ENCODE measurements at regions not wholly inside any gene's neighbourhood (a gene's known extent, or its start where the extent isn't known, plus 50 kb on each side); places are given as distances from the start of the nearest gene placed in this dataset.
"Not testable (repeated sequence)": the region's sequence is repeated elsewhere in the genome, so short reads cannot be mapped to it uniquely, and the experiment has no call there.

DNA sequence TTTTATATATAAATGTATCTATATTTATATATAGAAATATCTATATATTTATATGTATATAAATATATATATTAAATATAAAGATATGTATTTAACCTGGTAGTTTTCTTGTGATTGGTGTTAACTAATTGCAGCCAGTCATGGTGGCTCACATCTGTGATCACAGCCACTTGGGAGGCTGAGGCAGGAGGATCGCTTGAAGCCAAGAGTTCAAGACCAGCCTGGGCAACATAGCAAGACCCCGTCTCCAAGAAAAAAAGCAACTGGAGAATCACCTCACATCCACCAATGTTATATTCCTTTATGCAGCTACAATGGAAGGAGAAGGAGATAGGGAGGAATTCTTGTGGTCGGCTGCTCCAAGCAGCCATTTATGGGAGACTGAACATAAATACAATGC is 224.9 kb downstream of the BAMBI start:
- DNase-seq, result no peak

DNA sequence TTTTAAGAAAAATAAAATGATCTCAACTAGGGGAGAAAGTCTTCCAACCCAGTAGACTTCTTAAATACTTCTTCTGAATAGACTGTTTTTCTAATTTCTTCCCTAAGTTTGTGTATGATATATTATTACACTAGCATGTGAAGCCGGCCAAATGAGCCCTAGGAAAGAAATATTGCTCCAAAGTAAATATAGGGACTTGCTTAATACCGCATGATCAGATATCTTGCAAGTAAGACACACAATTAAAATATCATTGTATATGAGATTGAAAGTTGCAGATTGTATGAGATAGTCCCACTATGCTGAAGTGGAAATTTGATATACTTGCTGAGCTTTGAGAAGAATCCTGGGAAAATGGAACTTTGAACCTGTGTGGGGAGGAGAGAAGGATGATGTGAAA is 225.7 kb downstream of the BAMBI start:
- DNase-seq, result no peak

DNA sequence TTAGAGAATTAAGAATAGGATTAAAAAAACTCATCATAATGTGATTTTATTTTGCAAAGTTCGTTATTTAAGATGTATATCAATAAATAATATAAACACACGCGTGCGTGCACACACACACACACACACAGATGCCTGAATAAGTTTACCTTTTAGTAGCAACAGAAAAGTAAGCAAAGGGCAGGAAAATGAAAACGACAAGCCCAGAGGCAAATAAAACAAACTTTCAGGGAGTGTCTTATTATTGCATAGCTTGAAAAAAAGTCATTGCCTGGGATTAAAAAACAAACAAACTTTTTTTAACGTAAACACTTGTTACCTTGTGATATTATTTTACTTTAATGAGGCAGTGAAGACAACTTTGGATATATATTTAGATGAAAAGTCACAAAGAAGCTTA is 226.4 kb downstream of the BAMBI start:
- DNase-seq, result no peak

DNA sequence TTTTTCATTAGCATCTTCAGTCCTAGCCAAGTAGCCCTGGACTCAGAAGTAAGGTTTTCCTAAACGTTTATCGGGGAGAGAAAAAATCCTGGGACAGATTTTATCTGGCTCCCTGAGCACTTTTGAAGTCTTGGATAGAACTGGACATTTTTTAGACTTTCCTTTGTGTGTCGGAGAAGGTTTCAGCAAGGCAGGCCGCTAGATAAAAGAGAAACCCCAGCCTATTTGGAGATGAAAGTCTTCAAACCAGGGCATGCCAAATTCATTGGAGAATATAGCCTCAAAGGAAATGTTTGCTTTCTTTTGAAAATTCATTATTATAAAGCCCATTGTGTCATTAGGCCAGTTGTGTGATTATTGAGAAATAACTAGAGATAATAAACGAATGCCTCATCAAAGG is 228.1 kb downstream of the BAMBI start:
- DNase-seq, result no peak

DNA sequence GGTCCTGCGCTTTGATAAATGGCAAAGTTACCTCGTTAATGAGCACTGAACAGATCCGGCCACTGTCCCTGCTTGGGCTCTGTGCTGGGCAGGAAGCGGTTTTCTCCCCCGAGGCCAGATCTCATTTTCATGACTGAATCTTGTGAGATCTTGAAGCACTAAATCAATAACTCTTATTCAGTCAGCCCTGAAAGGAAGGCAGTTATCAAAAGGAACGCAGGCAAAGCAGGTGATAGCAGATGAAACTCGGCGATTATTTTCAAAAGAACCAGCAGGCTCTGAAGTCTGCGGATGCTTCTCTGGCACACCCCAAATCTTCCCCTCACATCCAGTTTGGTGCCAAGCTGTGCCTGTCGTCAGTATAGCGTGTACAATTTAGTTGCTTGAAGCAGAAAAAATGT is 228.7 kb downstream of the BAMBI start:
- no peak for DNase-seq

DNA sequence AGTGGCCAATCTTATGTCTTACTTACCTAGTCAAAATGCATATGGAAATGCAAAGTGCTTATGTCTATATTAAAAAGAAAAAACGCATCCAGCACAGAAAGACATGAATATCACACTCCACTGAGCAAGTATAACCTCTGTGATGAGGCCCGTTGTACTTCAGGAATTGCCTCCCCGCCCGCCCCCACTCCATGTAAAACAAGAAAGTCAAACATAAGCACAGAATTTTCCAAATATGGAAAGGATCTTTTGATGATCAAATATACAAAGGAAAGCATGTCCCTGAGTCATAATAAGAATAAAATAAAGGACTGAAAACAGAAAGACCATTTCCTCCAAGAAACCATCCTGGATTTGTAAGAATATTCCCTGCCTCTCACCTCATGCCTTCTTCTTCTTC is 229.1 kb downstream of the BAMBI start:
- DNase-seq, result no peak

DNA sequence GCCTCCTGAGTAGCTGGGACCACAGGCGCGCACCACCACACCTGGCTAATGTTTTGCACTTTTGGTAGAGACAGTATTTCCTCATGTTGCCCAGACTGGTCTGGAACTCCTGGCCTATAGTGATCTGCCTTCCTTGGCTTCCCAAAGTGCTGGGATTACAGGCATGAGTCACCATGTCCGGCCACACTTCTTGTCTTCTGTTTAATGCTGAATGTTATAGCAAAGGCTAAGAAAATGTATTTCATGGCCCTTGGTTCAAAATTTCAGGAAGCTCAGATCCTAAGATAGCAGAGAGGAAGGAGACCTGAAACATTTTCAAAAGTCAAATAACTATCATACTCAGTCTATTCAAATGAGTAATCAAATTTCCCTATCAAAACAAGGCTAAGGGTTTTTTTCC is 229.6 kb downstream of the BAMBI start:
- DNase-seq, result no peak

DNA sequence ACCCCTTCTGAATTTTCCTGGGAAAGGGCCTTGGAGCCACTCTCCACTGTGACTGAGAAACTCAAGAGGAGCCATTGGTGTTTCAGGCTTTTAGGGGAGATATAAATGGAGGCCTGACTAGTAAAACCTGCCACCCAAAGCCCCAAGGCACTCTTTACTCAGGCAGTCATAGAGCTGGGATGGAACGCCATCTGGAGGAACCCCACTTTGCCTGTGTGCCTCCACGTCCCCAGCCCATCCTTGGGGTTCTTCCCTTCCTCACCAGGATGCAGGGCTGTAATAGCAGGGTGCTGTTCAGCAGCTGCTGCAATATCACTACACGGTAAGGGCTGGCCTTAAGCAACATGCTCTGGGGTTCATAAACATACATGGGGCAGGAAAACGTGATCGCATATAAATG is 232.6 kb downstream of the BAMBI start:
- DNase-seq, result no peak

DNA sequence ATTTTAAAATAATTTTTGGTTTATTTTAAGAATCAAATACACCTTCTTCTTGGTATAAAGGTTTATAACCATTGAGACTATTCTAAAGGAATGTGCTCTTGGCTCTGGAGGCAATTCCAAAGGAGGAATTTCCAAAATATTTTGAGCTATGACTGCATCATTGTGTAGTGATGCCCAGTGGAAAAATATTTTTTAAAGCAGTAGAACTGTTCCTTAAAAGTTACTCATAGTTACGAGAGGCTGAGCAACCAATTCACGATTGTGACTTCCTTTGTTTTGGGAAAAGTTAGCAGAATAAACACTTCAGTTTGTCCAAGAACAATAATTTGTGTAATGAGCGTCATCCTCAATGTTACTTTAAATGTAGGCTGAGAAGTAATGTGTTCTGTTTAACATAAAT is 233.6 kb downstream of the BAMBI start:
- no peak for DNase-seq

DNA sequence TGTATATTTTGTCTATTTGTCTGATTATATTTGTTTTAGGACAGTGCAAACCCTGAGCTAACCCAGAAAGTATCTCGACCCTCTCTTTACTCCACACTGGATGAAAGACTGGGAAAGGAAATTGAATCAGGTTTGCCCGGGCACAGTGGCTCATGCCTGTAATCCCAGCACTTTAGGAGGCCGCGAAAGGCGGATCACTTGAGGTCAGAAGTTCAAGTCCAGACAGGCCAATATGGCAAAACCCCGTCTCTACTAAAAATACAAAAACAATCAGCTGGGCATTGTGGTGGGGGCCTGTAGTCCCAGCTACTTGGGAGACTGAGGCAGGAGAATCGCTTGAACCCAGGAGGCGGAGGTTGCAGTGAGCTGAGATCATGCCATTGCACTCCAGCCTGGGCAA is 234.2 kb downstream of the BAMBI start:
- DNase-seq, result not testable (repeated sequence)

DNA sequence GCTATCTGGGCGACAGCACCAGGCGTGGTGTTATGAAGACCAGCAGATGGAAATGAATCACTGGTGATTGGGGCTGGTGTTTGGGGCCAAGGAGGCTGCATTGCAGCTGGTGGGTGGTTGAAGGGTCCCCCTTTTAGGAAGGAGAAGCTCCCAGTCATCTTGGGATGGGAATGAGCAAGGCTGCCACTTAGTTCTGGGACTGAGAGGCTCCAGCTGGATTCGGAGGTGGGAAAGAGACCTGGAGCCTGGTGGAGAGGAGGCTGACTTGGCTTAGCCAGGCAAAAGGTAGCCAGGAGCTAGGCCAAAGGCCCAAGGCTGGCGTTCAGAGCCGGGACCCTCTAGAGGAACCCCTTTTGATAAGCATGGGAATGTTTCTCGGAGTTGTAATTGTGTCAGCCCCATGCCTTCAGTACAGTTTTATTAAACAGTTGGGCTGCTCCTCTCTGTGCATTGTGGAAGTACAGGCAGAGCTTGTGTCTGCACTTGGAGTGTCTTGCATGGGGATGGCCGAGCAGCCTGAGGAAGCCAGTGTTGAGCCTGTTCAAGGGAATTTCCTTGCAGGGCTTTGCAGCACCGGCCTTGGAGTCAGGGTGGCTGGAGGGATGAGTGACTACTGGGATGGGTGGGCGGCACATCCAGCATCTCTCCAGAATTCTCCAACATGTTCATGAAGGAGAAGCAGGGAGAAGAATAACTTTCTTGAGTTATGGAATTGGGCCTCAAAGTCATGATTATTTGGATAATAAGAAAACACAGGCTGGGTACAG is 234.9 kb downstream of the BAMBI start:
- DNase-seq, result no peak

DNA sequence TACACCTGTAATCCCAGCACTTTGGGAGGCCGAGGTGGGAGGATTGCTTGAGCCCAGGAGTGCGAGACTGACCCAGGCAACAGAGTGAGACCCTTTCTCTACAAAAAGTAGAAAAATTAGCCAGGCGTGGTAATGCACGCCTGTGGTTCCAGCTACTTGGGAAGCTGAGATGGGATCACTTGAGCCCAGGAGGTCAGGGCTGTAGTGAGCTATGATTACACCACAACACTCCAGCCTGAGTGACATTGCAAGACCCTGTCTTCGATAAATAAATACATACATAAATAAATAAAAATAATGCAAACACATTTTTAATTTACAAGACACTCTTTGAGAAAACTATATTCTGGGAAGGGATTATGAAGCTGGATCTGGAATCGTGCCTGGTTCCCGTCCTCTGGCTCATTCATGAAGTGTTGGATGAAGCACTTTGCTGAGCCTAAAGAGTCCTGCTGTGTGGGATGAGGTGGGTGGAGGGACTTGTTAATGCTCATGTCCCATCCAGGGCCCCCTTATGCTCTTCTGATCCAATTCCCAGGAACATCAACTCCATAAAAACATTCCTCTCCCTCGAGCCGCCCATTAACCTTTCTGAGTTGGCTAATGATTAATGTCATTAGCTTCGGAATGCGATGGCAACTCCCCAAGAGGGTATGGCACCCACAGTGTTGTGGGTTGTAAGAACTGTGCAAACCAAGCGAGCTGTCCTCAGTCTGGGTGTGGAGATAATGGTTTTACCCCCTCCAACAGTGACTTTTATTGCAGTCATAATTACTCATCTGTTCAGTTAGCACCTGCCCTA is 236.3 kb downstream of the BAMBI start:
- no peak for DNase-seq

DNA sequence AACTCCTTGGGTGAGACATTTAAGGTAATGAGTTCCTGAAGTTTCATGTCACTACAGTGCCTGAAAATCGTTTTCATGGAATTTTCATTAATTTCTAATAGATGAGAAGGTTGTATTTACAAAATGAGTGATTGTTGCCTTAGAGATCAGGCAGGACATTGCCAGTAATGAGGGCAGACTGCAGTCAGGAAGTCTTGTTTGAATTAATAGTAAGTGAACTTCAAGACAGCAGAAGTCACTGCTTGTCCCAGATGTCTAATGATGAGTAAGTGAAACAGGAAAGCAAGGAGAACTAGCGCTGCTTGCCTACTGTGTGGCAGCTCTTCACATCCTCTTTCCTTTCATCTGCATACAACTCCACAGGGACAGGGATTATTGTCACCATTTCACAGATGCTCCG is 237.4 kb downstream of the BAMBI start:
- no peak for DNase-seq

DNA sequence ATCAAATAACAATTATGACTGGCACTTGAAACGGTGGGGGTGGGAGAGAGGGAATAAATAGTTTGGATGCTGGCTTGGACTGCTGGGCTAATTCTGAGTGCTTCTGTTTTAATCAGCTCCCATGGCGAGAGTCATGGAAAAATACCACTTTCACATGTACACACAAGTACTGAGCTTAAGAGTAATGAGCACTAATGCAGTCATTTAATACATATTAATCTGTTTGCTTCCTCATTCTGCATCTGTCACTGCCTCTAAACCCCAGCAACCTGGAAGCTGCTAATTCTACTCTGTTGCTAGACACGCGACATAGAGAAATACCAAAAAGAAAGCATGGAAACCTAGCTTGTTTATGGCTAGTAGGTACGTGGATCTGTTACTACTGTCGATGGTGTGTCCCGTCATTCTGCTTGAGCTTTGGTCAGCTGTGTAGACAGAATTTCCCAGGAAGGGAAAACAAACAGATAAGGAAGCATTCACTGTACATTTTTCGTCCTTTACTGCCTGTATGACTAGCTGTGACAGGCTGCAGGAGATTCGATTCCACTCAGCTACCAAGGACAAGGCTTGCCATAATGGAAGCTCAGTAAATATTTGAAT is 238.8 kb downstream of the BAMBI start:
- DNase-seq, result no peak

DNA sequence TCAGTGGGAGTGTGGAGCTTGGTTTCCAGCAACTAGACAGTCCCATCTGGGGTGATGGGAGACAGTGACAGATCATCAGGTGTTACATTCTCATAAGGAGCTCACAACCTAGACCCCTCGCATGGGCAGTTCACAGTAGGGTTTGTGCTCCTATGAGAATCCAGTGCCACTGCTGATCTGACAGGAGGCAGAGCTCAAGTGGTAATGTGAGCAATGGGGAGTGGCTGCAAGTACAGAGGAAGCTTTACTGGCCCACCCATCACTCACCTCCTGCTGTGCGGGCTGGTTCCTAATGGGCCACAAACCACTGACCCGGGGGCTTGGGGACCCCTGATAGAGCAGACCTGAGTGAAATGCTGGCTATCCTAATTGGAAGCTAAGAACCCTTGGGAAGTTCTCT is 242.8 kb downstream of the BAMBI start:
- no peak for DNase-seq

DNA sequence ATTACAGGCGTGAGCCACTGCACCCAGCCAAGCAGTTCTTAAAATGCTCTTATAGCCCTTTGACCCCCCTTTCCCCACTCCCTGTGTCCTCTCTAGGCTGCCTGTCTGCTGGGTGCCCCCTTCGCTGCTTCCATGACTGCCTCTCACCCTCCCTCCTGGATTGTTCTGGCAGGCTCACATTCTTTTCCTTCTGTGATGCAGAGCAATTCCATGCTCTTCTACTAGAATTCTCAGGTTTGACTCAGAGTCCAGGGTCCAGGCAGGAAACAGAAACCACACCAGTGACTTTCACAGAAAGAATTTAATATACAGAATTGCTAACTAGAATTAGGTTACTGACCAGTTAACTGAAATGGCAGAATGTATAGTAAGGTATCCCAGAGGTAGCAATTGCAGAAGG is 244.8 kb downstream of the BAMBI start:
- no peak for DNase-seq

DNA sequence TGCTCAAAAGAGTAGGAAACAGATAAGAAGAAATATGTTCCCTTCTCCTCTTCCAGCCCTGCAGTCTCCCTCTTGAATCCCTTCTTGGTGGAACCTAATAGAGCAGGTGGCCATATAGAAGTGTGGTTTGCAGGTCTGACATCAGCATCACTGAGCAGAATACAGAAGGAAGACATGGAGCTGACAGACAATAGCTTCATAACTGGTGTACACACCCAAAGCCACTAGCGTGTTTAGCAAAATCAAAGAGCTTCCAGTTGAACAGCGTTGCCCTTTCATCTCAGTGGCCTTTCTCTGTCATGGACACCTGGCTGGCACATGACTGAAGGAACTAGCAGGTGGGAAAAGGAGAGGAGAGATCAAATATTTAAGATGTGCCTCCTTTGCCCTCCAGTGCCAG is 245.5 kb downstream of the BAMBI start:
- no peak for DNase-seq

DNA sequence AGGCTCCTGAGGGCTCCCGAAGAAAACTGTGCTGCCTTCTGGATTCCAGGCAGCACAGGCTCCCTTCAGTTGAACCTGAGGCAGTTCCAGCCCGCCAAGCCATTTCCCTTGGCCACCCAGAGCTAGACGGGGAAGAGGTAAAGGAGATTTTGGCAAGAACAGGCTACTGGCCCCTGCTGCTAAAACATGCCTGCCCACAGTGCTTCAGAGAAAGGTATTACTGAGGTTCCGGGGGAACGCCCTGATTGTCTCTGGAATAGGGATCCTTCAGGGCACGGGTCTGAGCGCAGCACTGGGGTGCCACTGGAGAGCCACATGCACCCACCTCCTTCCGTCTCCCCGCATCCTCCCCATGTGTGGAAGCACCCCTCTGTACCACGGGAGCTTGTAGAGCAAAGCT is 247.4 kb downstream of the BAMBI start:
- no peak for DNase-seq

DNA sequence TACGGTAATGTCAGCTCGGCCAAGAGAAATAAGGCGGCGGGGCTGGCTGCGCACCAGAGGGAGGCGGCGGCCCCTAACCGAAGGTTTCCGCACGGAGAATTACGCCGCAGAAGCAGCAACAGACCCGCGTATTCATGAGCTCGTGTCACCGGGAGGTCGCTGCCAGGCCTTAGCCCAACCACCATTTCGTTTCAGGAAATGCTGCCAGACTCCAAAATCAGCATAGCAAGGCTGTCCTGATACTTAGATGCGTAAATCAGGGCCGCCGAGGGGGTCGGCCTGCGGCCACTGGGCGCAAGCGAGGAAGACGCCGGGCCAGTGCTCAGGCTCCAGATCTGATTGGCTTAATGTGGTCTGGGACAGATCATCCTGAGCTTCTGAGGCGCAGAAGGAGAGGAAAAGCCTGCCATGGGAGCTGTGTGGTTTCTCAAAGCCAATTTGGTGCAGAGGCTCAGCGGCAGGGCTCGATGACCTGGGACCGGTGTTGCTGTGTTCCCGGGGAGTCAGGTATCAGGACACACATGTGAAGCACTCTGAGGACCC is 247.9 kb downstream of the BAMBI start:
- no peak for DNase-seq

DNA sequence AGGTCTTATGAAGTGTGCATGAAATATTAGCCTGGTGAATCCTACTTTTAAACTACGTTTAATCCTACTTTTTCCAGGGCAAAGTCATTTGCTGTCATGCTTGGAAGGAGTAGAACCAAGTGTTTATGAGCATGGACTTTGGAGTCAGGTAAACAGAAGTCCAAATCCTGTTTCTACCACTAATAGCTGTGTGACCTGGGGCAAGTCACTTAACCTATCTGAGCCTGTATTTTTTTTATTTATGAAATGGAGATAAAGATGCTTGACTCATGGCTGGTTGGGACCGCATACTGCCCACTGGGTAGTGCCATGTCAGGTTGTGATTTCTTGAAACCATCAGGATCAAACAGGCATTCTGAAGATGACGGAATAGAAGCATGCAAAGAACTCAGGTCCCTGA is 249.6 kb downstream of the BAMBI start:
- no peak for DNase-seq

DNA sequence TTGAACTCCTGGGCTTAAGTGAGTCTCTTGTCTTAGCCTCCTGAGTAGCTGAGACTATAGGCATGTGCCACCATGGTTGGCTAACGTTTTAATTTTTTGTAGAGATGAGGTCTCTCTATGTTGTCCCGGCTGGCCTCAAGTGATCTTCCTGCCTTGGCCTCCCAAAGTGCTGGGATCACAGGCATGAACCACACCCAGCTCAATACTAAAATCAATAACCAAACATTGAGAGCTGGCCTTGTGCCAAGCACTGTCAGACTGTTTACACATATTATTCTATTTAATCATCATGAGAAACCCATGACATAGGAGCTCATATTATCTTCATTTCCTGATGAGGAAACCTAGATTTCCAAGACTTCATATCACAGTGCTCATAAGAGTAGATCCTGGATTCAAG is 251.2 kb downstream of the BAMBI start:
- DNase-seq, result no peak

DNA sequence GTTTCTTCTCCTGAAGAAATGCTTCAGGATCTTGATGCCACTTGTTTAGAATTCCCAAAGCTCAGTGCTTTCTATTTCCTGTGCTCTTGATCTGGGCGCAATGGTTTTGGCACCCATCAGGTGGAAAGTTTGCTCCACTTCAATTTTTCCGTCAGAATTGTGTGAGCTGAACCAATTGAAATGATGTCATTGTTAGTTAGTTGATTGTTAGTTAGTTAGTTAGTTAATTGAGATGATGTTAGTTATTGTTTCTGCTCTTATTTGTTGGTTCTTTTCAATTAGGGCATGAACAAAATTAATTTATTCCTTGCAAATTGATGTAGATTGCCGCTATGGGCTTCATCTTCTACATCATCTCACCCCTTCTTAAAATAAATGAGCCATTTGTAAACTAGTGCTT is 252.6 kb downstream of the BAMBI start:
- DNase-seq, result no peak

DNA sequence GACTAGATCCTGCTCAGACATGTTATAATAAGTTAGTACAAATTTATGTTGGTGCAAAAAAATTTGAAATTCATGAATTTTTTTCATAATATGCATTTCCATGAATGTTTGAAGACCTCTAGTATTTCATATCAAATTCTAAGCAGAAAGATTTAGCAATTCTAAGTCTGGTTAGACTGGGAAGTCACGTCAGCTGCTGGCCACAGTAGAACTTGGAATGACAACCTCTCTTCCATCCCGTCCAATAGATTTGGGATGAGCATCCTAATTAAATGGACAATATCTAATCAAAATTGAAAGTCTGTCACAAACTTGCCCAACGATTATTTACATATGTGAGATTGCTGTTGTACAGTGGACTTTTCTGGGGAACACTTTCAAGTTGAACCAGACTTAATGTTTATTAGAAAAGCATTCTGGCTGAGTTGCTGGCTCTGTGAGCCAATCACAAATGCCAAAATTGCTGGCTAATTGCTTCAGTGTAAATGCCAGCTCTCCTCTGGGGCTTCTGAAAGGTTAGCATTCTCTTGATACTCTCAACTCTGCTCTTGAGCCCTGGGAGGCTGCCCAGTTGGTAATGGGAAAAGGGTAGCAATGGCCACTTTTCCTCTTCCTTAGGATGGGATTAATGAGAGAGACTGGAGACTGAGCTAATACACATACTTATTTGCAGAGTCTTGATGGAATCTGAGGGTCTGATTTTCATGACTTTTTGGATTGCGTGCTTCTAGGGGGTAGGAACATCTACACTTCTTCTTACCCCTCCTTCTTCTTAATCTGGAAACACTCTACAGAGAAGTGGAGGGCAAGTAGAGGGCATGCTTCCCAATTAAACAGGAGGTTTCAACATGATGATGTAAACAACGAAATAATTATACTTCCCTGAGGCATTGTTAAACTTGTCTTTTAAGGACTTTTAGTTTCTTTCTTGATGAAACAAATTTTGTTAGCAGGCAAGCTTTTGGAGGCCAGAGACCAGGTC is 253.5 kb downstream of the BAMBI start:
- DNase-seq, result no peak
